IMR-90 (cell line): ENCODE measurements at regions not wholly inside any gene's neighbourhood (a gene's known extent, or its start where the extent isn't known, plus 50 kb on each side); places are given as distances from the start of the nearest gene placed in this dataset.

ENCODE experiments used
- ATAC-seq: fragments of 200-7000 bp; cut with Tn5 transposase; 2 replicates; pipeline ENCODE4 v1.9.1; 2020; ENCODE audit warnings: low read depth, mild to moderate bottlenecking, moderate library complexity
- BruUV-seq: library from RNA; stranded (reverse); fragments of 400-500 nt; replicated peaks from 2 replicates; lab custom pipeline; 2021; lab: Mats Ljungman, UMichigan
- CTCF ChIA-PET: fragments of 300-600 bp; formaldehyde crosslinking; extraction: SDS; loops from one replicate; lab custom pipeline; 2021; ENCODE audit warnings: antibody characterized with exemption; lab: Yijun Ruan, JAX
- POLR2A ChIA-PET: fragments of 300-600 bp; sonication (Branson Sonifier 250); formaldehyde crosslinking; loops from one replicate; lab custom pipeline; 2022; ENCODE audit warnings: antibody characterized with exemption; ENCODE audit not compliant: unreplicated experiment; lab: Charles Lee
- DNase-seq: peaks from one replicate; pipeline ENCODE4 v3.0.0; 2013
- H2AFZ ChIP-seq: replicated peaks from 2 replicates; pipeline ENCODE3; 2013; ENCODE audit warnings: low read length, mild to moderate bottlenecking; ENCODE audit not compliant: poor library complexity
- H2AK5ac ChIP-seq: 2 replicates; pipeline ENCODE4 v1.6.1; 2013; ENCODE audit warnings: low read depth, low read length, inconsistent platforms
- H2AK9ac ChIP-seq: replicated peaks from 2 replicates; pipeline ENCODE3; 2013; ENCODE audit warnings: mild to moderate bottlenecking, low read depth, low read length, moderate library complexity; ENCODE audit not compliant: poor library complexity
- H2BK120ac ChIP-seq: 2 replicates; pipeline ENCODE4 v1.6.1; 2013; ENCODE audit warnings: low read depth, low read length, inconsistent platforms
- H2BK15ac ChIP-seq: 3 replicates; pipeline ENCODE4 v1.6.1; 2013; ENCODE audit warnings: low read depth, low read length, inconsistent platforms
- H2BK20ac ChIP-seq: 2 replicates; pipeline ENCODE4 v1.6.1; 2013; ENCODE audit warnings: low read depth, mild to moderate bottlenecking, inconsistent platforms, low read length, moderate library complexity
- H2BK5ac ChIP-seq: 2 replicates; pipeline ENCODE4 v1.6.1; 2013; ENCODE audit warnings: mild to moderate bottlenecking, low read depth, low read length, inconsistent platforms; ENCODE audit not compliant: poor library complexity, severe bottlenecking
- H3K14ac ChIP-seq: replicated peaks from 2 replicates; pipeline ENCODE4 v1.6.1; 2013; ENCODE audit warnings: low read depth, low read length, inconsistent platforms
- H3K18ac ChIP-seq: 2 replicates; pipeline ENCODE4 v1.6.1; 2013; ENCODE audit warnings: low read depth, low read length, control low read depth
- H3K23ac ChIP-seq: 2 replicates; pipeline ENCODE4 v1.6.1; 2013; ENCODE audit warnings: low read depth, low read length, inconsistent platforms
- H3K27ac ChIP-seq: 2 replicates; pipeline ENCODE4 v1.5.1; 2013; ENCODE audit warnings: mild to moderate bottlenecking, control low read depth, low read length; ENCODE audit not compliant: insufficient read depth
- H3K27me3 ChIP-seq: 2 replicates; pipeline ENCODE4 v1.6.1; 2013; ENCODE audit warnings: low read length; ENCODE audit not compliant: control insufficient read depth, insufficient read depth
- H3K36me3 ChIP-seq: 2 replicates; pipeline ENCODE4 v1.6.1; 2013; ENCODE audit warnings: low read length, mixed read lengths; ENCODE audit not compliant: control insufficient read depth, insufficient read depth
- H3K4ac ChIP-seq: 2 replicates; pipeline ENCODE4 v1.6.1; 2013; ENCODE audit warnings: low read depth, low read length, inconsistent platforms
- H3K4me1 ChIP-seq: 2 replicates; pipeline ENCODE4 v1.6.1; 2013; ENCODE audit warnings: low read length, mixed read lengths; ENCODE audit not compliant: control insufficient read depth, insufficient read depth
- H3K4me2 ChIP-seq: 2 replicates; pipeline ENCODE4 v1.6.1; 2013; ENCODE audit warnings: low read depth, mild to moderate bottlenecking, control low read depth, low read length, moderate library complexity
- H3K4me3 ChIP-seq: 2 replicates; pipeline ENCODE4 v1.5.1; 2013; ENCODE audit warnings: low read depth, mild to moderate bottlenecking, control low read depth, low read length, moderate library complexity; ENCODE audit not compliant: insufficient read depth
- H3K56ac ChIP-seq: 2 replicates; pipeline ENCODE4 v1.6.1; 2013; ENCODE audit warnings: low read length, inconsistent platforms; ENCODE audit not compliant: insufficient read depth; ENCODE audit errors: extremely low read depth
- H3K79me1 ChIP-seq, 2 experiments: 2 replicates each; pipeline ENCODE4 v1.6.1; 2013; ENCODE audit warnings: low read length in 2 of 2, inconsistent platforms in 1 of 2, low read depth in 1 of 2
- H3K9ac ChIP-seq: 2 replicates; pipeline ENCODE4 v1.6.1; 2013; ENCODE audit warnings: low read depth, low read length, control low read depth
- H3K9me1 ChIP-seq: 2 replicates; pipeline ENCODE4 v1.6.1; 2013; ENCODE audit warnings: low read length, inconsistent platforms; ENCODE audit not compliant: insufficient read depth
- H3K9me3 ChIP-seq: 2 replicates; pipeline ENCODE4 v1.6.1; 2013; ENCODE audit warnings: low read length; ENCODE audit not compliant: control insufficient read depth, insufficient read depth
- H4K20me1 ChIP-seq: 2 replicates; pipeline ENCODE4 v1.6.1; 2013; ENCODE audit warnings: low read length, inconsistent platforms; ENCODE audit not compliant: insufficient read depth
- H4K5ac ChIP-seq: 2 replicates; pipeline ENCODE4 v1.6.1; 2013; ENCODE audit warnings: mild to moderate bottlenecking, low read depth, low read length, control low read depth
- H4K8ac ChIP-seq, 2 experiments: 2 replicates each; pipeline ENCODE4 v1.6.1; 2013; ENCODE audit warnings: low read depth in 2 of 2, low read length in 2 of 2, control low read depth in 1 of 2, inconsistent platforms in 1 of 2
- H4K91ac ChIP-seq: 2 replicates; pipeline ENCODE4 v1.6.1; 2013; ENCODE audit warnings: low read depth, low read length, inconsistent platforms; ENCODE audit not compliant: insufficient read depth
- BHLHE40 ChIP-seq: fragments of 150-350 bp; IDR thresholded peaks from 2 replicates; pipeline ENCODE4 v1.6.1; 2016; ENCODE audit warnings: mild to moderate bottlenecking, low read depth, low read length
- CEBPB ChIP-seq: IDR thresholded peaks from 2 replicates; pipeline ENCODE4 v1.6.1; 2012; ENCODE audit warnings: low read depth, low read length, improper control_type of control experiment
- FOS ChIP-seq: fragments of 150-350 bp; IDR thresholded peaks from 2 replicates; pipeline ENCODE4 v1.6.1; 2016; ENCODE audit warnings: low read depth, low read length
- MAFK ChIP-seq: IDR thresholded peaks from 2 replicates; pipeline ENCODE4 v1.6.1; 2012; ENCODE audit warnings: low read depth, low read length, improper control_type of control experiment
- MXI1 ChIP-seq: IDR thresholded peaks from 2 replicates; pipeline ENCODE4 v1.6.1; 2012; ENCODE audit warnings: low read depth, mild to moderate bottlenecking, low read length, moderate library complexity, borderline replicate concordance
- NFE2L2 ChIP-seq: fragments of 150-350 bp; IDR thresholded peaks from 2 replicates; pipeline ENCODE4 v1.6.1; 2016; ENCODE audit warnings: low read depth, mild to moderate bottlenecking, low read length
- RCOR1 ChIP-seq: IDR thresholded peaks from 2 replicates; pipeline ENCODE4 v1.6.1; 2012; ENCODE audit warnings: mild to moderate bottlenecking, low read length, improper control_type of control experiment; ENCODE audit not compliant: insufficient replicate concordance
- WGBS, 2 experiments: methylation state at CpG; one replicate each; pipeline versions ENCODE4 v1.1.5 to v1.1.7; 2013; ENCODE audit warnings: missing lambda C conversion rate in 2 of 2; ENCODE audit not compliant: insufficient read length in 1 of 2; ENCODE audit errors: extremely low coverage in 2 of 2; 5-methylcytosine and 5-hydroxymethylcytosine counted together
- dilution Hi-C: fragments of 300-500 bp; cut with HindIII; formaldehyde crosslinking; loops from one replicate; pipeline ENCODE4 v1.14.3; 2018; ENCODE audit warnings: low sequenced_read_pairs; ENCODE audit not compliant: unreplicated experiment
- in situ Hi-C: fragments of 300-500 bp; cut with MboI; formaldehyde crosslinking; loops from 3 replicates; pipeline ENCODE4 v1.14.3; 2019; ENCODE audit warnings: low sequenced_read_pairs, inconsistent platforms, mixed read lengths
- intact Hi-C: fragments of 100-400 bp; cut with micrococcal nuclease; formaldehyde crosslinking; loops from 2 replicates; pipeline ENCODE4 v1.10.0; 2022

GRCh38 chrX:126064901-126065541 is 101.1 kb downstream of the DCAF12L2 start:
- Histone ChIP-seq H2BK15ac (no peak overlapping the region), H3K27me3 (no peaks in the 10 kb centered on the region), H4K20me1 (no peaks in the 10 kb centered on the region), H3K9me1 (no peaks in the 10 kb centered on the region), H3K9me3 (peaks cover 2% of the 10 kb centered on the region; the same call in 1 of the 2 replicates), H2BK120ac (no peak overlapping the region), H3K4me3 (no peak overlapping the region), H3K4me1 (no peaks in the 10 kb centered on the region), H2BK5ac (no peak overlapping the region), H3K36me3 (no peaks in the 10 kb centered on the region), H2AK5ac (no peak overlapping the region), H3K23ac (no peak overlapping the region), H3K9ac (no peak overlapping the region), H4K91ac (no peak overlapping the region), H3K4me2 (no peak overlapping the region), H3K18ac (no peak overlapping the region), H4K8ac (no peak overlapping the region), H3K79me1 (no peaks in the 10 kb centered on the region), H2AK9ac (no peak overlapping the region), H2AFZ (no peak overlapping the region), H2BK20ac (no peak overlapping the region), H3K4ac (no peak overlapping the region), H3K27ac (no peak overlapping the region), H3K56ac (no peak overlapping the region), H4K5ac (no peak overlapping the region), H3K14ac (no peak overlapping the region)
- no TSS peak for BruUV-seq
- dilution Hi-C loops = no loop called here
- in situ Hi-C loops = no loop called here
- intact Hi-C loops = no loop called here
- ChIA-PET POLR2A (no interaction called here), CTCF (no interaction called here)
- TF ChIP-seq CEBPB = no peak
- no peak for TF ChIP-seq RCOR1
- no peak for TF ChIP-seq FOS
- no peak for TF ChIP-seq MXI1
- TF ChIP-seq MAFK = no peak
- TF ChIP-seq BHLHE40 = no peak
- no peak for TF ChIP-seq NFE2L2
- DNase-seq (no peak), ATAC-seq (no peak)
- WGBS, 2 experiments = 39% methylated on average over 2 of the region's 9 CpGs; no CpG with 5 or more reads in 1 of the 2 experiments
